RWPE2 (cell line): ENCODE measurements at regions not wholly inside any gene's neighbourhood (a gene's known extent, or its start where the extent isn't known, plus 50 kb on each side); places are given as distances from the start of the nearest gene placed in this dataset.

Source experiments
- ATAC-seq: fragments of 200-7000 bp; cut with Tn5 transposase; 3 replicates; pipeline ENCODE4 v1.9.1; 2021; ENCODE audit warnings: low read depth
- DNase-seq: peaks from one replicate; pipeline ENCODE4 v3.0.0-alpha.2; 2020; ENCODE audit warnings: low spot score
- H3K27ac ChIP-seq: fragments of 450-650 bp; 2 replicates; pipeline ENCODE4 v1.5.1; 2017; ENCODE audit warnings: mild to moderate bottlenecking; ENCODE audit not compliant: poor library complexity, severe bottlenecking
- H3K27me3 ChIP-seq: fragments of 250-450 bp; sonication (Bioruptor Pico); 2 replicates; pipeline ENCODE4 v1.5.1; 2021; ENCODE audit warnings: mild to moderate bottlenecking, moderate library complexity; ENCODE audit not compliant: insufficient read depth, poor library complexity, severe bottlenecking
- H3K36me3 ChIP-seq: fragments of 250-450 bp; sonication (Bioruptor Pico); 2 replicates; pipeline ENCODE4 v1.5.1; 2020; ENCODE audit warnings: low read depth, mild to moderate bottlenecking, moderate library complexity
- H3K4me1 ChIP-seq: fragments of 250-450 bp; sonication (Bioruptor Pico); 2 replicates; pipeline ENCODE4 v1.5.1; 2021; ENCODE audit warnings: mild to moderate bottlenecking, moderate library complexity; ENCODE audit not compliant: insufficient read depth, poor library complexity, severe bottlenecking
- H3K4me3 ChIP-seq: fragments of 250-450 bp; sonication (Bioruptor Pico); 2 replicates; pipeline ENCODE4 v1.5.1; 2021; ENCODE audit warnings: mild to moderate bottlenecking, moderate library complexity; ENCODE audit not compliant: severe bottlenecking
- H3K9me3 ChIP-seq: fragments of 250-450 bp; sonication (Bioruptor Pico); 2 replicates; pipeline ENCODE4 v1.5.1; 2021; ENCODE audit warnings: mild to moderate bottlenecking, moderate library complexity; ENCODE audit not compliant: severe bottlenecking
- CTCF ChIP-seq: fragments of 450-650 bp; IDR thresholded peaks from one replicate; pipeline ENCODE4 v1.5.1; 2017; ENCODE audit warnings: mild to moderate bottlenecking, moderate library complexity; ENCODE audit not compliant: poor library complexity, severe bottlenecking

DNA sequence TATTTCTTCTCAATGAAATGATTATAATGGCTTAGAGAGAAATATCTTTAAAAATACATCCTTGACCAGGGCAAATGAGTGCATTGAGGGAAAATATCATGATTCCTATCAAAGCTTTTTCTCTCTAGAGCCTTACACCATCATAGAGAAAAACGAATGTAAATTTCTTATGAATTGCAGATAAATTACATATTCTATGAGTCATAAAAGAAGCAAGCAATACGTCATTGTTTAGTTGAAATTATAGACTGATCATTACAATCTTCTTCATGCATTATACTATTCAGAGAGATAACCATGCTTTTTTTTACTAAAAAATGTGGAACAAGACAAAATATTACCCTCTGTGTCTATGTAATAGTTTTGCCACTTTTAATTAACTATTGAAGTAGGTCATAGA is 100.9 kb upstream of the RXFP1 start:
- Histone ChIP-seq H3K4me3 (no peak overlapping the region), H3K4me1 (no peaks in the 10 kb centered on the region), H3K9me3 (no peaks in the 10 kb centered on the region), H3K27me3 (no peaks in the 10 kb centered on the region), H3K36me3 (no peaks in the 10 kb centered on the region), H3K27ac (no peak overlapping the region)
- DNase-seq (no peak), ATAC-seq (no peak)
- no peak for TF ChIP-seq CTCF

DNA sequence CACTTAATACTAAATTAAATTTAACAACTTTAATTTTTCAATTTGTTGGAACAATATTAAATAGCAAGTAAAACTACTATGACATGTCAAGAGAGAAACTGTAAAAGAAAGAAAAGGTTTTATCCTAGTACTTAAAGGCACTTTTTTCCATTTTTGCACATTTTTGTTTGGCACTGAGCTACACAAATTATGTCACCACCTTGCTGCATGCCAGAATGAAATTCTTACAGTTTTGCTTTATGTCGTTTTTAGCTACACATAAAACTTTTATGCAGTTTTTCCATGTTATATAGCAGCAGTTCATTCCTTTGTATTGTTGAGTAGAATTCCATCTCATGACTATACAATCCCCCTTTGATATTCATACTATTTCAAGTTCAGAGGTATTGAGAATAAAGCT is 99.1 kb upstream of the RXFP1 start:
- Histone ChIP-seq H3K27ac (no peak overlapping the region), H3K27me3 (no peaks in the 10 kb centered on the region), H3K4me3 (no peak overlapping the region), H3K4me1 (no peaks in the 10 kb centered on the region), H3K9me3 (no peaks in the 10 kb centered on the region), H3K36me3 (no peaks in the 10 kb centered on the region)
- ATAC-seq (no peak), DNase-seq (no peak)
- TF ChIP-seq CTCF: no peak

GRCh38 chr4:158428242-158428641 is 93.4 kb upstream of the RXFP1 start:
- no peaks in the 10 kb centered on the region for H3K9me3 ChIP-seq
- H3K4me1 ChIP-seq: peaks cover 6% of the 10 kb centered on the region
- no peak for TF ChIP-seq CTCF
- no peak overlapping the region for H3K4me3 ChIP-seq
- no peaks in the 10 kb centered on the region for H3K27me3 ChIP-seq
- ATAC-seq (no peak), DNase-seq (no peak)
- no peak overlapping the region for H3K27ac ChIP-seq
- H3K36me3 ChIP-seq: no peaks in the 10 kb centered on the region

GRCh38 chr4:158442736-158443135 is 78.9 kb upstream of the RXFP1 start:
- TF ChIP-seq CTCF: no peak
- no peak for DNase-seq
- ATAC-seq: no peak
- H3K4me3 ChIP-seq: no peak overlapping the region
- H3K36me3 ChIP-seq: no peaks in the 10 kb centered on the region
- no peak overlapping the region for H3K27ac ChIP-seq
- H3K27me3 ChIP-seq: no peaks in the 10 kb centered on the region
- H3K4me1 ChIP-seq: peaks cover 24% of the 10 kb centered on the region
- no peaks in the 10 kb centered on the region for H3K9me3 ChIP-seq

- DNase-seq (no peak), ATAC-seq (no peak)
- TF ChIP-seq CTCF: no peak
- H3K36me3 ChIP-seq: no peaks in the 10 kb centered on the region
- H3K27me3 ChIP-seq: no peaks in the 10 kb centered on the region
- H3K4me3 ChIP-seq: no peak overlapping the region
- H3K27ac ChIP-seq: no peak overlapping the region
- H3K4me1 ChIP-seq: peaks cover 24% of the 10 kb centered on the region
- no peaks in the 10 kb centered on the region for H3K9me3 ChIP-seq
These were observed 78.0 kb upstream of the RXFP1 start for GRCh38 chr4:158443731-158444130.
